GM12875 (cell line): ENCODE measurements at regions not wholly inside any gene's neighbourhood (a gene's known extent, or its start where the extent isn't known, plus 50 kb on each side); places are given as distances from the start of the nearest gene placed in this dataset.

Source experiments
- H3K4me3 ChIP-seq: one replicate; pipeline ENCODE4 v1.5.1; 2011; ENCODE audit warnings: low read depth, low read length, control low read depth
- TF ChIP-seq, protein P1 (sequence below): IDR thresholded peaks from 2 replicates; pipeline ENCODE4 v1.5.1; 2011; ENCODE audit warnings: low read depth, mild to moderate bottlenecking, control low read depth, inconsistent platforms, low read length, moderate library complexity, borderline replicate concordance; ENCODE audit not compliant: insufficient read depth

DNA sequence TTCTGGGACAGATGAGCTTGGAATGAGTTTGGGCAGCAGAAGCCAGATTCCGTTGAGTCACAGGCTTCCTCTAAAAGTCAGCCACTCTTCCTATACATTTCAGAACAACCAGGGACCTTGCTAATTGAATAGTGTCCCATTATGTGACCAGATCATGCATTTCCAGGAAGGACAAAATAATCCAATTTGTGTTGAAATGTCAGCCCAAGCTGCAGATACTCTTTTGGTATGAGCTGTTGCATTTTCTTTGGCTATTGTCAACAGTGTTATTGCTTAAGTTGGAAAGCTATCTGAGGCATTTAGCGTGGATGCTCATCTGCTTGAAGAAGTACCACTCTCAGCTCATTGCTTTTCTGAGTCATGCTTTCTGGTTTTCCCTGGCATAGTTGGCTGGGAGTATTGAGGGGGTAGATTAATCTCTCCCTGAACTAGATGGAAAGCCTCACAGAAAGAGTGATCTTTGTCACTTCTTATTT is 223.7 kb upstream of the HABP2 start:
- TF ChIP-seq, protein P1, sequence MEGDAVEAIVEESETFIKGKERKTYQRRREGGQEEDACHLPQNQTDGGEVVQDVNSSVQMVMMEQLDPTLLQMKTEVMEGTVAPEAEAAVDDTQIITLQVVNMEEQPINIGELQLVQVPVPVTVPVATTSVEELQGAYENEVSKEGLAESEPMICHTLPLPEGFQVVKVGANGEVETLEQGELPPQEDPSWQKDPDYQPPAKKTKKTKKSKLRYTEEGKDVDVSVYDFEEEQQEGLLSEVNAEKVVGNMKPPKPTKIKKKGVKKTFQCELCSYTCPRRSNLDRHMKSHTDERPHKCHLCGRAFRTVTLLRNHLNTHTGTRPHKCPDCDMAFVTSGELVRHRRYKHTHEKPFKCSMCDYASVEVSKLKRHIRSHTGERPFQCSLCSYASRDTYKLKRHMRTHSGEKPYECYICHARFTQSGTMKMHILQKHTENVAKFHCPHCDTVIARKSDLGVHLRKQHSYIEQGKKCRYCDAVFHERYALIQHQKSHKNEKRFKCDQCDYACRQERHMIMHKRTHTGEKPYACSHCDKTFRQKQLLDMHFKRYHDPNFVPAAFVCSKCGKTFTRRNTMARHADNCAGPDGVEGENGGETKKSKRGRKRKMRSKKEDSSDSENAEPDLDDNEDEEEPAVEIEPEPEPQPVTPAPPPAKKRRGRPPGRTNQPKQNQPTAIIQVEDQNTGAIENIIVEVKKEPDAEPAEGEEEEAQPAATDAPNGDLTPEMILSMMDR = no peak

DNA sequence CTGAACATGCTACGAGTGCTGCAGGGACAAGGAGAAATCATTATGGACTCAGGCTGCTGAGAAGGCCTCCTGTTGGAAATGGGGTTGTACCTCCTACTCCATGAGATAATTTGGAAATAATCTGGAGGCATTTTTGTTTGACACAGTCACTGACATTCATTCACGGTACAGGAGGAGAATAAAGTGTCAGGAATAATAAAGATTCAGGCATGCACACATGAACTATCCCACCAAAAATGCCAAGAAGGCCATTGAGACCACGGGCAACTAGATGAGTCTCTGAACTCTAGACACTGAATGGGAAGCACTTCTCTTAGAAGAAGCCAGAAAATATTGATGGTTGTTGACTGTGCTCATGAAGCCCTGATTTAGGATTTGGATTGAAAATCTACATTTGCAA is 220.9 kb upstream of the HABP2 start:
- no peak overlapping the region for H3K4me3 ChIP-seq
- TF ChIP-seq, protein P1 = no peak

More for the DNA sequence above, 223.7 kb upstream of the HABP2 start:
- no peak overlapping the region for H3K4me3 ChIP-seq

DNA sequence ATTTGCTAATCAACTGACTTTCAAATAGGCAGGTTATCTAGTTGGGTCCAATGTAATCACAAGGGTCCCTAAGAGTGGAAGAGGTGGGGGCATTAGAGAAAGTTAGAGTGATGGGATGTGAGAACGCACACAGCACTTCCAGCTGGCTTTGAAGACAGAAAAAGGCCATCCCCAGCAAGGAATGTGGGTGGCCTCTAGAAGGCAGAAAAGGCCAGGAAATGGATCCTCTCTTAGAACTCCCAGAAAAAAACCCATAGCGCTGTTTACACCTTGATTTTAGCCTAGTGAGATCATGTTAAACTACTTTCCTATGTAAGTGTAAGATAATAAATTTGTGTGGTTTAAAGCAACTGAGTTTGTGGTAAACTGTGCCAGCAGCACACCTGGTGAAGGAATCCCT is 219.5 kb upstream of the HABP2 start:
- TF ChIP-seq, protein P1 = no peak
- no peak overlapping the region for H3K4me3 ChIP-seq

DNA sequence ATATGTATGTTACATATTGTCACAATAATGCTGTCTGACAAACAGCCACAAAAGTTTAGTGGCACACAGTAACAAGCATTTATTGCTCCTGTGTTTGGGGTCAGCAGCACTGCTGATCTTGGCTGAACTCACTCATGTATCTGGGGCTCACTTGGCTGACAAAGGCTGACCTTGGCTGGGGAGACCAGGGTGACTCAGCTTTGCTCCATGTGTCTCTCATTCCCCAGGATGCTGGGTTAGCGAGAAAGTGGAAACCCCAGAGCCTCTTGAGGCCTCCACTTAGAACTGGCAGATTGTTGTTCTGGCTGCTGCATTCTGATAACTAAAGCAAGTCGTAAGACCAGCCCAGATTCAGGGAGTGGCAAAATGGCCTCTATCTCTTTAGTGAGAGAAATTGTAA is 217.3 kb upstream of the HABP2 start:
- TF ChIP-seq, protein P1 = no peak
- no peak overlapping the region for H3K4me3 ChIP-seq

DNA sequence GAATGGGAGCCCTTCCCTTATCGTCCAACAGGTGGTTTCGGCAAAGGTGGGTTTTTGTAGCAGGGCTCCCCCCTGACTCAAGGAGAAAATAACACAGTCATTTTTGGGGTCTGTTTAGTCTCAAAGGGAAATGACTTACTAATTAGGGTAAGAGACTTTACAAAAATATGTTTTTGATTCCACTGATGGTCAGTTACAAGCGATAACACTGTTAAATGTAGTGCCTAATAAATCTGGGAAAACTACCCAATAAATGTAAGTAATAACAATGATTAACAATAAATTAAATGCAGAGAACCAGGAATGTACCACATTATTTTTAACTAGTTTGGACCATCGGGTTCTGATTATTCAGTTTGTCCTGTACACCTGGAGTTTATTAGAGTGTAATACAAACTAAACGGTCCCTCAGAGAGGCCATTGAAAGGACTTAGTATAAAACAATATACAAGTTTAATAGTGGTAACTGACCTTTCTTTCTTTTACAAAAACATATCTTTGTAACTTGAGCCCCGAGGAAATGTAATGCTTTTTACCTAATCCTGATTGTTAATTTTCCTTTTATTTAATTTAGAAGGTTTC is 216.2 kb upstream of the HABP2 start:
- no peak overlapping the region for H3K4me3 ChIP-seq
- TF ChIP-seq, protein P1 = no peak

DNA sequence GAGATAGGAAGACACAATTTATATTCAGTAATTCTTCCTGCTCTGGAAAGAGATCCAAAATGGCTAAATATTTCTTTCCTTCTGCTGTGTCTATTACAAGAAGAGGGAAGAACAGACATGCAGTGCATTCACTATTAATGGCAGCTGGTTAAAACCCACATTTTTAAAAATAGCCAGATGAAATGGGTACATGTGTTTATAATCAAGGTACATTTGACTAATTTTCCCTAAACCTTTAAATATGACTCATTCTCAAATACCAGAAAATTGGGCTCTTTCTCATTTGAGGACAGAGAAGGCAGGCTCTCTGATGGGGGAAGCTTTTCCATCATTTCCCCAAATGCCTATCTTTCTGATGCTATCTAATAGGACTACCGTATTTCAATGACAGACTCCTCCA is 215.7 kb upstream of the HABP2 start:
- TF ChIP-seq, protein P1 = no peak
- H3K4me3 ChIP-seq = no peak overlapping the region

DNA sequence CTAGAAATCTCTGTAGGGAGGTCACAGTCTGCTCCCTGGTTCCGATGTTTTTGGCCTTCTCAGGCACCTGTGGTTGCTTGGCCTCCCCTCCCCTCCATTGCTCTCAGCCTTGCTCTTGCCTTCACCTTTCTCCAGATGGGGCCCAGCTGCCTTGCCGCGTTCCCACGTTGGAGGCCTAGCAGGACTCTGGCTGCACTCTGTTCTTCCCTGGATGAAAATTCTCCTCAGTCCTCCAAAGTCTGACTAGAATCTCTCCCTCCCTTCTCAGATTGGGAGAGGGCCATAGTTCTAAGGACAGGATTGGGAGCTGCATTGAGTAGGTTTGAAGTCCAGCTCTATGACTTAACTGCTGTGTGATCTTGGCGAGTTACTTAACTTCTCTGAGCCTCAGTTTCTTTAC is 213.7 kb upstream of the HABP2 start:
- TF ChIP-seq, protein P1 = no peak
- no peak overlapping the region for H3K4me3 ChIP-seq
